ENCODE measurements at regions not wholly inside any gene's neighbourhood (a gene's known extent, or its start where the extent isn't known, plus 50 kb on each side); places are given as distances from the start of the nearest gene placed in this dataset.

- TF ChIP-seq FOXM1 (IDR thresholded peaks at IDR 0.05; ENCODE audit: borderline replicate concordance), result no peak
- TF ChIP-seq, protein P1, sequence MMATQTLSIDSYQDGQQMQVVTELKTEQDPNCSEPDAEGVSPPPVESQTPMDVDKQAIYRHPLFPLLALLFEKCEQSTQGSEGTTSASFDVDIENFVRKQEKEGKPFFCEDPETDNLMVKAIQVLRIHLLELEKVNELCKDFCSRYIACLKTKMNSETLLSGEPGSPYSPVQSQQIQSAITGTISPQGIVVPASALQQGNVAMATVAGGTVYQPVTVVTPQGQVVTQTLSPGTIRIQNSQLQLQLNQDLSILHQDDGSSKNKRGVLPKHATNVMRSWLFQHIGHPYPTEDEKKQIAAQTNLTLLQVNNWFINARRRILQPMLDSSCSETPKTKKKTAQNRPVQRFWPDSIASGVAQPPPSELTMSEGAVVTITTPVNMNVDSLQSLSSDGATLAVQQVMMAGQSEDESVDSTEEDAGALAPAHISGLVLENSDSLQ (IDR thresholded peaks at IDR 0.05), result no peak
- TF ChIP-seq LEF1 (IDR thresholded peaks at IDR 0.05; ENCODE audit: borderline replicate concordance), result no peak
- TF ChIP-seq BHLHE40 (IDR thresholded peaks at IDR 0.05; ENCODE audit: borderline replicate concordance), result no peak
- TF ChIP-seq TARDBP (IDR thresholded peaks at IDR 0.05), result no peak
- no peak for TF ChIP-seq SUZ12 (IDR thresholded peaks at IDR 0.05)
- no peak for TF ChIP-seq FOXK2 (IDR thresholded peaks at IDR 0.05)
- no peak for TF ChIP-seq HDGF (IDR thresholded peaks at IDR 0.05; ENCODE audit: borderline replicate concordance)
- TF ChIP-seq ELF4 (IDR thresholded peaks at IDR 0.05), result no peak
- TF ChIP-seq NFRKB (IDR thresholded peaks at IDR 0.05), result no peak
Observed at GRCh38 chr3:152519376-152519775, 250.6 kb downstream of the MBNL1 start.
